K562 (cell line): ENCODE measurements at regions not wholly inside any gene's neighbourhood (a gene's known extent, or its start where the extent isn't known, plus 50 kb on each side); places are given as distances from the start of the nearest gene placed in this dataset.

Experiments used
- ATAC-seq: fragments of 200-7000 bp; cut with Tn5 transposase; 3 replicates; pipeline ENCODE4 v1.9.1; 2020; ENCODE audit warnings: moderate library complexity
- BruUV-seq: library from RNA; stranded (reverse); fragments of 400-500 nt; replicated peaks from 2 replicates; lab custom pipeline; 2021; lab: Mats Ljungman, UMichigan
- CTCF ChIA-PET: fragments of 300-600 bp; formaldehyde crosslinking; extraction: SDS; loops from one replicate; lab custom pipeline; 2021; ENCODE audit warnings: low intra/inter-chr PET ratio; lab: Yijun Ruan, JAX
- POLR2A ChIA-PET: fragments of 300-600, 350-650 bp; sonication (Branson Sonifier 250); formaldehyde crosslinking; extraction: SDS; loops from one replicate; lab custom pipeline; 2021; ENCODE audit warnings: antibody characterized with exemption, inconsistent platforms; lab: Yijun Ruan, JAX
- DNase-seq, 4 experiments: peaks; one replicate each; pipeline versions ENCODE4 v3.0.0 to v3.0.0-alpha.2; 2011 to 2018; ENCODE audit warnings: low spot score in 3 of 4, mixed read lengths in 3 of 4; ENCODE audit errors: extremely low read depth in 1 of 4
- FAIRE-seq: peaks from 2 replicates; lab custom pipeline; 2011; peaks lifted over from hg19 to GRCh38; lab: Jason Lieb, UNC
- H2AFZ ChIP-seq: 2 replicates; pipeline ENCODE4 v1.6.0; 2011; ENCODE audit warnings: low read depth, low read length, control low read depth, inconsistent platforms
- H3K27ac ChIP-seq: fragments of 200-600 bp; 3 replicates; pipeline ENCODE4 v1.8.0; 2011; ENCODE audit warnings: low read depth, mild to moderate bottlenecking, control low read depth, inconsistent platforms, low read length, moderate library complexity, mixed read lengths; ENCODE audit errors: extremely low read depth
- H3K27me3 ChIP-seq, 2 experiments: fragments of 300-600 bp in 1 of 2; 2 replicates in 1 of 2; 3 replicates in 1 of 2; pipeline versions ENCODE4 v1.6.0 to v1.8.0; 2011; ENCODE audit warnings: inconsistent platforms in 2 of 2, low read length in 2 of 2, mild to moderate bottlenecking in 1 of 2, mixed read lengths in 1 of 2, moderate library complexity in 1 of 2; ENCODE audit not compliant: control insufficient read depth in 2 of 2, insufficient read depth in 2 of 2
- H3K36me3 ChIP-seq: fragments of 300-600 bp; 3 replicates; pipeline ENCODE4 v1.8.0; 2011; ENCODE audit warnings: mild to moderate bottlenecking, low read length, inconsistent platforms; ENCODE audit not compliant: control insufficient read depth, insufficient read depth
- H3K4me1 ChIP-seq, 2 experiments: fragments of 200-600 bp in 1 of 2; replicated peaks in 1 of 2; 2 replicates in 1 of 2; 3 replicates in 1 of 2; pipeline versions ENCODE4 v1.5.1 to v1.8.0; 2011; ENCODE audit warnings: inconsistent platforms in 2 of 2, low read length in 2 of 2, mild to moderate bottlenecking in 1 of 2, mixed read lengths in 1 of 2, moderate library complexity in 1 of 2; ENCODE audit not compliant: control insufficient read depth in 2 of 2, insufficient read depth in 2 of 2
- H3K4me2 ChIP-seq: 2 replicates; pipeline ENCODE4 v1.6.1; 2011; ENCODE audit warnings: low read length, control low read depth, inconsistent platforms, mixed read lengths; ENCODE audit not compliant: insufficient read depth
- H3K4me3 ChIP-seq: fragments of 200-600 bp; sonication (generic), shearing (Covaris generic); 2 replicates; pipeline ENCODE4 v1.5.1; 2016; ENCODE audit warnings: control low read depth, inconsistent platforms
- H3K79me2 ChIP-seq: fragments of 200-600 bp; 3 replicates; pipeline ENCODE4 v1.8.0; 2011; ENCODE audit warnings: low read length, inconsistent platforms; ENCODE audit not compliant: control insufficient read depth, insufficient read depth
- H3K9ac ChIP-seq, 2 experiments: 2 replicates each; pipeline versions ENCODE4 v1.6.0 to v1.6.1; 2011; ENCODE audit warnings: low read depth in 2 of 2, low read length in 2 of 2, control low read depth in 1 of 2, inconsistent platforms in 1 of 2, mild to moderate bottlenecking in 1 of 2, mixed read lengths in 1 of 2; ENCODE audit not compliant: insufficient read depth in 1 of 2
- H3K9me1 ChIP-seq: one replicate; pipeline ENCODE4 v1.6.0; 2011; ENCODE audit warnings: inconsistent platforms, mild to moderate bottlenecking, low read length, moderate library complexity; ENCODE audit not compliant: control insufficient read depth, insufficient read depth
- H3K9me3 ChIP-seq: replicated peaks from 2 replicates; pipeline ENCODE4 v1.5.1; 2011; ENCODE audit warnings: low read depth, low read length, inconsistent platforms; ENCODE audit not compliant: control insufficient read depth, insufficient read depth
- H4K20me1 ChIP-seq: replicated peaks from 2 replicates; pipeline ENCODE4 v1.6.1; 2011; ENCODE audit warnings: low read length, inconsistent platforms, mixed read lengths; ENCODE audit not compliant: control insufficient read depth, insufficient read depth
- BACH1 ChIP-seq: fragments of 200-800 bp; sonication (Bioruptor generic); IDR thresholded peaks from 2 replicates; pipeline ENCODE4 v1.6.1; 2016; ENCODE audit warnings: missing genetic modification characterization, missing compliant biosample characterization
- CBX1 ChIP-seq: sonication (generic); IDR thresholded peaks from 2 replicates; pipeline ENCODE4 v1.6.1; 2016; ENCODE audit warnings: antibody characterized with exemption, low read depth, mild to moderate bottlenecking
- ELF1 ChIP-seq: fragments of 200-800 bp; sonication (Bioruptor generic); IDR thresholded peaks from 2 replicates; pipeline ENCODE4 v1.6.1; 2016; ENCODE audit warnings: missing genetic modification characterization, missing compliant biosample characterization
- FIP1L1 ChIP-seq: fragments of 200-400 bp; formaldehyde crosslinking; IDR thresholded peaks from 2 replicates; pipeline ENCODE4 v1.6.1; 2018; ENCODE audit warnings: mild to moderate bottlenecking, low read depth, low read length; ENCODE audit not compliant: poor library complexity, severe bottlenecking
- NELFE ChIP-seq: IDR thresholded peaks from 2 replicates; pipeline ENCODE4 v1.6.1; 2011; ENCODE audit warnings: mild to moderate bottlenecking; ENCODE audit not compliant: insufficient read depth, insufficient read length
- NFIC ChIP-seq: fragments of 450-650 bp; IDR thresholded peaks from 2 replicates; pipeline ENCODE4 v1.6.1; 2017; ENCODE audit warnings: mild to moderate bottlenecking, inconsistent platforms
- NUFIP1 ChIP-seq: fragments of 450-650 bp; IDR thresholded peaks from 2 replicates; pipeline ENCODE4 v1.6.1; 2018; ENCODE audit not compliant: partially characterized antibody
- PRPF4 ChIP-seq: fragments of 200-400 bp; formaldehyde crosslinking; IDR thresholded peaks from one replicate; pipeline ENCODE4 v1.6.1; 2017; ENCODE audit warnings: low read length, low read depth, mild to moderate bottlenecking; ENCODE audit not compliant: insufficient read depth, poor library complexity, severe bottlenecking
- RAD21 ChIP-seq, 2 experiments: fragments of 250-450 bp in 1 of 2; fragments of 450-650 bp in 1 of 2; sonication (Bioruptor Pico) in 1 of 2; formaldehyde crosslinking in 1 of 2; IDR thresholded peaks in 1 of 2; conservative IDR thresholded peaks in 1 of 2; 2 replicates each; pipeline versions ENCODE4 v1.4.0 to v1.8.0; 2020 to 2022; ENCODE audit warnings: mild to moderate bottlenecking in 2 of 2, moderate library complexity in 1 of 2
- TCF7L2 ChIP-seq: fragments of 150-350 bp; IDR thresholded peaks from 2 replicates; pipeline ENCODE4 v1.6.1; 2016; ENCODE audit warnings: low read depth, mild to moderate bottlenecking, low read length, moderate library complexity
- WHSC1 ChIP-seq: IDR thresholded peaks from one replicate; pipeline ENCODE4 v1.6.1; 2012; ENCODE audit warnings: low read length, control low read depth, inconsistent platforms
- ZNF12 ChIP-seq: sonication (generic); formaldehyde crosslinking; IDR thresholded peaks from 2 replicates; pipeline ENCODE4 v1.4.0; 2020; ENCODE audit warnings: mild to moderate bottlenecking, missing genetic modification reagents
- ZNF274 ChIP-seq: IDR thresholded peaks from 2 replicates; pipeline ENCODE4 v1.6.1; 2011; ENCODE audit warnings: low read depth, mild to moderate bottlenecking, low read length, moderate library complexity, borderline replicate concordance
- ZNF512 ChIP-seq: IDR thresholded peaks from 2 replicates; pipeline ENCODE4 v1.6.1; 2016; ENCODE audit warnings: missing genetic modification characterization, missing compliant biosample characterization
- ZNF696 ChIP-seq: fragments of 250-450 bp; sonication (Bioruptor Pico); conservative IDR thresholded peaks from 2 replicates; pipeline ENCODE4 v1.4.0; 2020; ENCODE audit warnings: mild to moderate bottlenecking, moderate library complexity
- WGBS: fragments of 100-300 bp; shearing (Covaris generic); methylation state at CpG from one replicate; pipeline ENCODE4 v1.1.6; 2016; ENCODE audit warnings: low coverage, mixed read lengths; ENCODE audit not compliant: insufficient coverage; ENCODE audit errors: missing lambda C conversion rate; 5-methylcytosine and 5-hydroxymethylcytosine counted together
- in situ Hi-C: fragments of 300-500 bp; cut with MboI; formaldehyde crosslinking; loops from 4 replicates; pipeline ENCODE4 v1.15.0; 2018; ENCODE audit warnings: inconsistent platforms, mixed read lengths
- intact Hi-C: fragments of 100-400 bp; cut with micrococcal nuclease; formaldehyde crosslinking; loops from 2 replicates; pipeline ENCODE4 v1.14.2; 2022
- TF ChIP-seq, protein P1 (sequence below): fragments of 450-650 bp; conservative IDR thresholded peaks from 2 replicates; pipeline ENCODE4 v1.6.1; 2016; ENCODE audit warnings: missing genetic modification characterization, low read depth, mild to moderate bottlenecking, control low read depth, missing compliant biosample characterization
- TF ChIP-seq, protein P2 (sequence below): fragments of 450-650 bp; formaldehyde crosslinking; IDR thresholded peaks from 2 replicates; pipeline ENCODE4 v1.4.0; 2020; ENCODE audit warnings: mild to moderate bottlenecking, moderate library complexity

GRCh38 chr10:52561322-52561721, 211.3 kb downstream of the MBL2 start:
- in situ Hi-C loops = no loop called here
- H3K36me3 ChIP-seq = no peaks in the 10 kb centered on the region
- H3K27ac ChIP-seq = no peak overlapping the region
- no peak overlapping the region for H3K4me2 ChIP-seq
- H3K27me3 ChIP-seq = no peaks in the 10 kb centered on the region
- no peaks in the 10 kb centered on the region for H3K9me1 ChIP-seq
- ATAC-seq (no peak), FAIRE-seq (no peak), DNase-seq (no peak)
- BruUV-seq = no TSS peak
- no peaks in the 10 kb centered on the region; the same call in 1 of the 2 replicates for H3K9me3 ChIP-seq
- no peaks in the 10 kb centered on the region for H3K4me1 ChIP-seq
- H3K79me2 ChIP-seq = no peaks in the 10 kb centered on the region
- no peak overlapping the region for H2AFZ ChIP-seq
- intact Hi-C loops = no loop called here
- H3K9ac ChIP-seq = no peak overlapping the region
- no peak for TF ChIP-seq WHSC1
- TF ChIP-seq, protein P1, sequence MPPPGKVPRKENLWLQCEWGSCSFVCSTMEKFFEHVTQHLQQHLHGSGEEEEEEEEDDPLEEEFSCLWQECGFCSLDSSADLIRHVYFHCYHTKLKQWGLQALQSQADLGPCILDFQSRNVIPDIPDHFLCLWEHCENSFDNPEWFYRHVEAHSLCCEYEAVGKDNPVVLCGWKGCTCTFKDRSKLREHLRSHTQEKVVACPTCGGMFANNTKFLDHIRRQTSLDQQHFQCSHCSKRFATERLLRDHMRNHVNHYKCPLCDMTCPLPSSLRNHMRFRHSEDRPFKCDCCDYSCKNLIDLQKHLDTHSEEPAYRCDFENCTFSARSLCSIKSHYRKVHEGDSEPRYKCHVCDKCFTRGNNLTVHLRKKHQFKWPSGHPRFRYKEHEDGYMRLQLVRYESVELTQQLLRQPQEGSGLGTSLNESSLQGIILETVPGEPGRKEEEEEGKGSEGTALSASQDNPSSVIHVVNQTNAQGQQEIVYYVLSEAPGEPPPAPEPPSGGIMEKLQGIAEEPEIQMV (tag) = no peak
- TF ChIP-seq CBX1 = no peak
- TF ChIP-seq NELFE = no peak
- no peak for TF ChIP-seq PRPF4
- no peak for TF ChIP-seq ELF1 (tag)
- TF ChIP-seq TCF7L2 = no peak
- no peak for TF ChIP-seq FIP1L1
- TF ChIP-seq, protein P2, sequence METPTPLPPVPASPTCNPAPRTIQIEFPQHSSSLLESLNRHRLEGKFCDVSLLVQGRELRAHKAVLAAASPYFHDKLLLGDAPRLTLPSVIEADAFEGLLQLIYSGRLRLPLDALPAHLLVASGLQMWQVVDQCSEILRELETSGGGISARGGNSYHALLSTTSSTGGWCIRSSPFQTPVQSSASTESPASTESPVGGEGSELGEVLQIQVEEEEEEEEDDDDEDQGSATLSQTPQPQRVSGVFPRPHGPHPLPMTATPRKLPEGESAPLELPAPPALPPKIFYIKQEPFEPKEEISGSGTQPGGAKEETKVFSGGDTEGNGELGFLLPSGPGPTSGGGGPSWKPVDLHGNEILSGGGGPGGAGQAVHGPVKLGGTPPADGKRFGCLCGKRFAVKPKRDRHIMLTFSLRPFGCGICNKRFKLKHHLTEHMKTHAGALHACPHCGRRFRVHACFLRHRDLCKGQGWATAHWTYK (CRISPR knock-in tag) = no peak
- TF ChIP-seq BACH1 = no peak
- no peak for TF ChIP-seq ZNF274
- no peak for TF ChIP-seq ZNF696
- TF ChIP-seq NUFIP1 = no peak
- no peak for TF ChIP-seq ZNF512 (tag)
- no peak for TF ChIP-seq RAD21 (CRISPR knock-in tag; conservative IDR thresholded peaks at IDR 0.05 in 1 of 2, IDR thresholded peaks at IDR 0.05 in 1 of 2)
- TF ChIP-seq ZNF12 = no peak
- TF ChIP-seq NFIC = no peak
- 2% methylated on average over 3 of the region's 3 CpGs for WGBS
- POLR2A ChIA-PET = no interaction called here
- no peak overlapping the region for H3K4me3 ChIP-seq
- H4K20me1 ChIP-seq = no peaks in the 10 kb centered on the region
- CTCF ChIA-PET = no interaction called here
